NB4 (cell line): ENCODE measurements at regions not wholly inside any gene's neighbourhood (a gene's known extent, or its start where the extent isn't known, plus 50 kb on each side); places are given as distances from the start of the nearest gene placed in this dataset.

Experiments
- CTCF ChIP-seq: IDR thresholded peaks from one replicate; pipeline ENCODE4 v1.5.1; 2012; ENCODE audit warnings: low read depth, low read length
- TF ChIP-seq, protein P1 (sequence below): IDR thresholded peaks from 2 replicates; pipeline ENCODE4 v1.6.1; 2011; ENCODE audit warnings: low read depth, low read length

GRCh38 chr2:221353201-221353600 is 218.9 kb downstream of the EPHA4 start:
- TF ChIP-seq CTCF: no peak
- TF ChIP-seq, protein P1, sequence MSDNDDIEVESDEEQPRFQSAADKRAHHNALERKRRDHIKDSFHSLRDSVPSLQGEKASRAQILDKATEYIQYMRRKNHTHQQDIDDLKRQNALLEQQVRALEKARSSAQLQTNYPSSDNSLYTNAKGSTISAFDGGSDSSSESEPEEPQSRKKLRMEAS: no peak
